ENCODE measurements at regions not wholly inside any gene's neighbourhood (a gene's known extent, or its start where the extent isn't known, plus 50 kb on each side); places are given as distances from the start of the nearest gene placed in this dataset.

GRCh38 chr6:119676961-119677360 lies 327.4 kb upstream of the MAN1A1 start (continued):
- TF ChIP-seq ZBTB11 (tag by site-specific recombination; conservative IDR thresholded peaks at IDR 0.05; ENCODE audit: low read depth) (no peak), ZNF146 (tag by site-specific recombination; IDR thresholded peaks at IDR 0.05) (no peak), SCRT1 (tag by site-specific recombination; IDR thresholded peaks at IDR 0.05; ENCODE audit: borderline replicate concordance) (no peak)

- Histone ChIP-seq H3K36me3 (ENCODE audit: control insufficient read depth in 2 of 2, insufficient read depth in 1 of 2, low read length in 2 of 2) (no peaks in the 10 kb centered on the region), H3K4me3 (ENCODE audit: low read depth, low read length) (no peak overlapping the region), H3K27ac (ENCODE audit: extremely low read depth, low read depth, low read length) (no peak overlapping the region), H3K4me1 (ENCODE audit: control insufficient read depth, insufficient read depth, low read length) (no peaks in the 10 kb centered on the region), H3K9me3 (ENCODE audit: control insufficient read depth, insufficient read depth, low read depth, low read length) (no peaks in the 10 kb centered on the region)
- CTCF ChIA-PET: interaction anchor here (1.0 kb wide), 1 partner anchor 528 kb away, joined by 3 read pairs; no protein-coding TSS in a partner anchor
- POLR2A ChIA-PET: no interaction called here
- no peak for TF ChIP-seq PATZ1 (tag by site-specific recombination; IDR thresholded peaks at IDR 0.05)
- TF ChIP-seq MYNN (tag by site-specific recombination; IDR thresholded peaks at IDR 0.05; ENCODE audit: borderline replicate concordance): no peak
- no peak for TF ChIP-seq TSHZ1 (tag by site-specific recombination; IDR thresholded peaks at IDR 0.05; ENCODE audit: borderline replicate concordance)
- TF ChIP-seq ZNF18 (tag by site-specific recombination; IDR thresholded peaks at IDR 0.05): no peak
- TF ChIP-seq FEZF1 (tag by site-specific recombination; IDR thresholded peaks at IDR 0.05): no peak
- TF ChIP-seq ZNF549 (tag by site-specific recombination; IDR thresholded peaks at IDR 0.05): no peak
- TF ChIP-seq ZNF580 (tag by site-specific recombination; IDR thresholded peaks at IDR 0.05): no peak
- TF ChIP-seq INSM2 (tag by site-specific recombination; IDR thresholded peaks at IDR 0.05): no peak
- TF ChIP-seq ZNF548 (tag by site-specific recombination; IDR thresholded peaks at IDR 0.05): no peak
- TF ChIP-seq ZBTB6 (tag by site-specific recombination; IDR thresholded peaks at IDR 0.05): no peak
- no peak for TF ChIP-seq ZNF341 (tag by site-specific recombination; IDR thresholded peaks at IDR 0.05; ENCODE audit: low read depth)
- TF ChIP-seq ZNF704 (tag by site-specific recombination; IDR thresholded peaks at IDR 0.05): no peak
- TF ChIP-seq ZSCAN4 (tag by site-specific recombination; IDR thresholded peaks at IDR 0.05): no peak
- TF ChIP-seq ZSCAN5A (tag by site-specific recombination; IDR thresholded peaks at IDR 0.05): no peak
These were observed 326.7 kb upstream of the MAN1A1 start for GRCh38 chr6:119676230-119676629.

Measured in HEK293 (cell line).